Heart right ventricle (tissue), 16 donors: ENCODE measurements at regions not wholly inside any gene's neighbourhood (a gene's known extent, or its start where the extent isn't known, plus 50 kb on each side); places are given as distances from the start of the nearest gene placed in this dataset.

Source experiments
- ATAC-seq, 8 donors: fragments of 200-7000 bp; cut with Tn5 transposase; one replicate each; pipeline ENCODE4 v1.9.1; 2020; ENCODE audit warnings: mild to moderate bottlenecking in 8 of 8, moderate library complexity in 8 of 8, moderate number of reproducible peaks in 1 of 8
- DNase-seq, 2 donors: peaks; one replicate each; pipeline ENCODE4 v3.0.0-alpha.2; 2020
- H3K27ac ChIP-seq, 10 donors: fragments of 200-600 bp; sonication (generic) in 2 of 10; one replicate each; pipeline versions ENCODE4 v1.5.0 to v1.8.0; 2020 to 2022; ENCODE audit warnings: mild to moderate bottlenecking in 3 of 10
- H3K27me3 ChIP-seq, 7 donors: fragments of 200-600 bp; one replicate each; pipeline ENCODE4 v1.8.0; 2021 to 2022; ENCODE audit warnings: mild to moderate bottlenecking in 2 of 7
- H3K36me3 ChIP-seq, 9 donors: fragments of 200-600 bp; sonication (generic) in 1 of 9; one replicate each; pipeline versions ENCODE4 v1.5.0 to v1.8.0; 2020 to 2022; ENCODE audit warnings: mild to moderate bottlenecking in 2 of 9
- H3K4me1 ChIP-seq, 9 donors: fragments of 200-600 bp; sonication (generic) in 1 of 9; one replicate each; pipeline versions ENCODE4 v1.5.0 to v1.8.0; 2020 to 2022; ENCODE audit warnings: mild to moderate bottlenecking in 4 of 9
- H3K4me3 ChIP-seq, 10 donors: fragments of 200-600 bp; sonication (generic) in 2 of 10; one replicate each; pipeline versions ENCODE4 v1.5.0 to v1.8.0; 2020 to 2022; ENCODE audit warnings: mild to moderate bottlenecking in 7 of 10, moderate library complexity in 2 of 10
- H3K9me3 ChIP-seq, 11 donors: fragments of 200-600 bp in 10 of 11; sonication (generic) in 2 of 11; one replicate each; pipeline versions ENCODE4 v1.5.0 to v1.8.0; 2013 to 2022; ENCODE audit warnings: mild to moderate bottlenecking in 2 of 11, control low read depth in 1 of 11, moderate library complexity in 1 of 11
- WGBS, 2 donors: extraction: QIAGEN DNeasy Blood & Tissue Kit; methylation state at CpG; one replicate each; pipeline ENCODE4 v1.1.7; 2013; ENCODE audit warnings: inconsistent platforms in 1 of 2; 5-methylcytosine and 5-hydroxymethylcytosine counted together
- intact Hi-C, 10 donors: fragments of 100-400 bp; cut with DNase I; formaldehyde crosslinking; loops; one replicate each; pipeline versions ENCODE4 v1.11.1 to v1.14.2; 2022
- TF ChIP-seq, protein P1 (sequence below), 9 donors: fragments of 200-600 bp; sonication (generic) in 2 of 9; IDR thresholded peaks; one replicate each; pipeline versions ENCODE4 v1.5.0 to v1.8.0; 2021 to 2022; ENCODE audit warnings: antibody characterized with exemption in 9 of 9, mild to moderate bottlenecking in 5 of 9, moderate library complexity in 1 of 9
- donor health status: Arrhythmogenic right ventricular cardiomyopathy.
- donor health status: ischemic (EF 13 %, LVEDD 7.1; RV severe dilation, severe dysfunction).
- donor health status: healthy with polysubstance abuse.
- donor health status: DM: no; HTN: yes; CAD: no.
- donor health status: DM: no; HTN: no; CAD: no.
- donor health status: ischemic (EF 25% LVEDD 6.9; RV normal size, moderate dysfunction).
- donor health status: ischemic (EF 25% LVEDD 5.7; RV mildly dilated, moderate dysfunction).
- donor health status: healthy.
- donor health status: DM: yes; HTN: yes; CAD: no.
- donor health status: Ischemic cardiomyopathy.
- donor health status: ischemic (EF 35%, LVEDD 5.7; RV mildly dilated, moderate dysfunction).
- donor health status: nonischemic (EF 11% LVEDD 7.7; RV severe dilation, severe dysfunction).
- donor health status: DM: yes; HTN: yes; CAD: no.
- donor health status: PGD.
- donor health status: ischemic (EF 29% LVEDD 5.4; RV normal size, mild dysfunction).
- donor health status: nonischemic (EF 23%, LVEDD 6.1; RV moderate dilation, normal function).

DNA sequence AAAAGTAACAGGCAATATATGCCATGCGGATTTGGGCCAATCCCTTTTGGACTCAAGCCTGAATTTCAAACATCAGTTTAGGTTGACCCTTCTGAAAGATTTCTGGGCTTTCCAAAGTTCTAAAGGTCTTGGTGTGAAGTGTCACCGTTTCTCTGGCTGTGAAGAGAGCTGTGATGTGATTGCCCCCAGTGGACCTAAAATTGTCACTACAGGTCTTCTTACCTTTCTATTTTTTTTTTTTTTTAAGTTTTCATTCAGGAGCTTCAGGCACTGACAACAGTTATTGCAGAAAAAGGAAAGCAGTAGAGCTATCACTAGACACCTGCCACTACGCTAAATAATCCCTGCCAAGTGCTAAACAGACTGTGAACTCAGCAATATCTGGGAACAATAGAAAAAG is 75.7 kb upstream of the OPRM1 start:
- DNase-seq (no peak), ATAC-seq (no peak)
- Histone ChIP-seq H3K4me1 (no peaks in the 10 kb centered on the region), H3K27ac (no peak overlapping the region), H3K27me3 (no peaks in the 10 kb centered on the region), H3K9me3 (no peaks in the 10 kb centered on the region), H3K4me3 (no peak overlapping the region), H3K36me3 (no peaks in the 10 kb centered on the region)
- WGBS, 2 donors, result 54 to 70% methylated on average over 3 of the region's 3 CpGs
- intact Hi-C loops, result no loop called here
- TF ChIP-seq, protein P1, sequence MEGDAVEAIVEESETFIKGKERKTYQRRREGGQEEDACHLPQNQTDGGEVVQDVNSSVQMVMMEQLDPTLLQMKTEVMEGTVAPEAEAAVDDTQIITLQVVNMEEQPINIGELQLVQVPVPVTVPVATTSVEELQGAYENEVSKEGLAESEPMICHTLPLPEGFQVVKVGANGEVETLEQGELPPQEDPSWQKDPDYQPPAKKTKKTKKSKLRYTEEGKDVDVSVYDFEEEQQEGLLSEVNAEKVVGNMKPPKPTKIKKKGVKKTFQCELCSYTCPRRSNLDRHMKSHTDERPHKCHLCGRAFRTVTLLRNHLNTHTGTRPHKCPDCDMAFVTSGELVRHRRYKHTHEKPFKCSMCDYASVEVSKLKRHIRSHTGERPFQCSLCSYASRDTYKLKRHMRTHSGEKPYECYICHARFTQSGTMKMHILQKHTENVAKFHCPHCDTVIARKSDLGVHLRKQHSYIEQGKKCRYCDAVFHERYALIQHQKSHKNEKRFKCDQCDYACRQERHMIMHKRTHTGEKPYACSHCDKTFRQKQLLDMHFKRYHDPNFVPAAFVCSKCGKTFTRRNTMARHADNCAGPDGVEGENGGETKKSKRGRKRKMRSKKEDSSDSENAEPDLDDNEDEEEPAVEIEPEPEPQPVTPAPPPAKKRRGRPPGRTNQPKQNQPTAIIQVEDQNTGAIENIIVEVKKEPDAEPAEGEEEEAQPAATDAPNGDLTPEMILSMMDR (IDR thresholded peaks at IDR 0.05), result no peak

DNA sequence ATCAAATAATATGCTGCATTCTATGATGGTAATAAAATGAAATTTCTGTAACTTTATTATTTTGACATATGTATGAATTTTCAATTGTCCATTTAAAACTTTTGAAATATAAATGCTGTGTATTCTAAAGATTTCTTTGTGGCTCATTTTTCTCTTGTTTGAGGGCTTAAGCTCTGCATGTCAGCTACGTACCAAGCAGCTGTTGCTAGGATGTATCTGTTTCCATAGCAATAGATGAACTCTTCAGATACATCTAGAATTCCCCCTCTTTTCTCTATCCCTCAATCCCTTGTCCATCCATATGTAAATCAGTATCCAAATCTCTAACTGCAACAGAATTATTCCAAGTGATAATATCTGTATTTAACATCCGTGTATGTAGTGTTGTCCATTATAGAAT is 76.5 kb upstream of the OPRM1 start:
- ATAC-seq, result no peak
- WGBS, 2 donors, result 70% methylated on average over 2 of the region's 2 CpGs
- Histone ChIP-seq H3K27ac (no peak overlapping the region), H3K36me3 (no peaks in the 10 kb centered on the region), H3K27me3 (no peaks in the 10 kb centered on the region), H3K9me3 (no peaks in the 10 kb centered on the region), H3K4me3 (no peak overlapping the region), H3K4me1 (no peaks in the 10 kb centered on the region)
- intact Hi-C loops, result no loop called here
- TF ChIP-seq, protein P1 (IDR thresholded peaks at IDR 0.05), result no peak
- DNase-seq, result no peak

DNA sequence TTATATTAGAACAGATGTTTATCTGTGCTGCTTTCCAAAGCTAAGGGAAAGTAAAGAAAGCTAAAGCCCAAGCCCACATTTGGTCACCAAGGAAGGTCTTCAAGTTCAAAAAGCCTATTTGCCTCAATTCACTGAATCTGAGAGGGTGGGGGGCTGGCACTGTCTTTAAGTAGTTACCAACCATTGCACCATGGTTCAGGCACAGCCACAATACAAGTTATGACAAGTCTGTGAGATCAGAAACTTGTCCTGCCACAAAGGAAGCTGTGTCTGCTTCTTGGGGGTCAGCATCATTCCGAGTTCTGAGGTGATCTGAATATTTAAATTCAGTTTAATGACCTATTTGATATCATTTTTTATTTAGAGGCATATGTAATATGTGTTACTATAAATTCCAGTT is 78.3 kb upstream of the OPRM1 start:
- Histone ChIP-seq H3K36me3 (no peaks in the 10 kb centered on the region), H3K27ac (no peak overlapping the region), H3K4me3 (no peak overlapping the region), H3K4me1 (no peaks in the 10 kb centered on the region), H3K9me3 (no peaks in the 10 kb centered on the region), H3K27me3 (no peaks in the 10 kb centered on the region)
- TF ChIP-seq, protein P1 (IDR thresholded peaks at IDR 0.05), result no peak
- intact Hi-C loops, result no loop called here
- ATAC-seq (no peak), DNase-seq (no peak)
- WGBS, 2 donors, result 59 to 60% methylated on average over 1 of the region's 1 CpG

DNA sequence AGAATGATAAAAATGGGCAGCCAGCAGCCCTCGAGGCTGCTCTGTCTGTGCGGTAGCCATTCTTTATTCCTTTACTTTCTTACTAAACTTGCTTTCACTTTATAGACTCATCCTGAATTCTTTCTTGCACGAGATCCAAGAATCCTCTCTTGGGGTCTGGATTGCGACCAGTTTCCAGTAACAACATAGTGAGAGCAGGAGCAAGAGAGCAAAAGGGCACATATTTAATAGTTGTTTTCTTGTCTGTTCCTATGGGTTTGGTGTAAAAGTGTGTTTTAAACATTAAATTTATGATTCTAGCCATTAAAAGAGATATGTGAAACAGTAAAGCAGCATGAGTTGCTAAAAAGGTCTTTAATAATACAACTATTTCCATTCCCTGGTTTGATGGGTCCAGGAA is 78.8 kb upstream of the OPRM1 start:
- intact Hi-C loops, result no loop called here
- Histone ChIP-seq H3K36me3 (no peaks in the 10 kb centered on the region), H3K4me1 (no peaks in the 10 kb centered on the region), H3K4me3 (no peak overlapping the region), H3K27ac (no peak overlapping the region), H3K27me3 (no peaks in the 10 kb centered on the region), H3K9me3 (no peaks in the 10 kb centered on the region)
- DNase-seq, result no peak
- 46 to 60% methylated on average over 4 of the region's 4 CpGs for WGBS, 2 donors
- TF ChIP-seq, protein P1 (IDR thresholded peaks at IDR 0.05), result no peak
- no peak for ATAC-seq

DNA sequence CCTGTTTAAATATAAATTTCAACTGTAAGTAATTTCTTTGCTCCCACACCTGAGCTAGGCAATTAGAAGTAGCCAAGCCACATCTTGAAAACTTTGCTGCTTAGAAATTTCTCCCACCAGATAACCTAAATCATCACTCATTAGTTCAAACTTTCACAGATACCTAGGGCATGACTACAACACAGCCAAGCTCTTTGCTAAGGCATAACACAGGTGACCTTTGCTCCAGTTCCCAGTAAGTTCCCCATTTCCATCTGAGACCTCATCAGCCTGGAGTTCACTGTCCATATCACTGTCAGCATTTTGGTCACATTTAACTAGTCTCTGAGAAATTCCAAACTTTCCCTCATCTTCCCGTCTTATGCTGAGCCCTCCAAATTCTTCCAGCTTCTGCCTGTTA is 79.8 kb upstream of the OPRM1 start:
- no peaks in the 10 kb centered on the region for H3K27me3 ChIP-seq
- H3K4me1 ChIP-seq, result no peaks in the 10 kb centered on the region
- TF ChIP-seq, protein P1 (IDR thresholded peaks at IDR 0.05), result no peak
- H3K36me3 ChIP-seq, result no peaks in the 10 kb centered on the region
- peaks cover 0 to 4% (median 0%) of the 10 kb centered on the region in 11 donors for H3K9me3 ChIP-seq
- ATAC-seq, result no peak
- no peak for DNase-seq
- 76 to 78% methylated on average over 1 of the region's 1 CpG for WGBS, 2 donors
- H3K4me3 ChIP-seq, result no peak overlapping the region
- intact Hi-C loops, result loop anchor here in 1 of 10 donors (10.0 kb wide), 1 partner anchor 724 kb away; no protein-coding TSS in a partner anchor
- no peak overlapping the region for H3K27ac ChIP-seq
